Loucy (cell line): ENCODE measurements at regions not wholly inside any gene's neighbourhood (a gene's known extent, or its start where the extent isn't known, plus 50 kb on each side); places are given as distances from the start of the nearest gene placed in this dataset.

Experiments
- CTCF ChIP-seq: fragments of 200-600 bp; sonication (generic); conservative IDR thresholded peaks from 2 replicates; pipeline ENCODE4 v1.5.1; 2014; ENCODE audit warnings: mild to moderate bottlenecking, antibody characterized with exemption, low read length
- EZH2phosphoT487 ChIP-seq: fragments of 200-600 bp; IDR thresholded peaks from 2 replicates; pipeline ENCODE4 v1.6.1; 2018; ENCODE audit warnings: antibody characterized with exemption, mild to moderate bottlenecking, moderate library complexity, borderline replicate concordance

DNA sequence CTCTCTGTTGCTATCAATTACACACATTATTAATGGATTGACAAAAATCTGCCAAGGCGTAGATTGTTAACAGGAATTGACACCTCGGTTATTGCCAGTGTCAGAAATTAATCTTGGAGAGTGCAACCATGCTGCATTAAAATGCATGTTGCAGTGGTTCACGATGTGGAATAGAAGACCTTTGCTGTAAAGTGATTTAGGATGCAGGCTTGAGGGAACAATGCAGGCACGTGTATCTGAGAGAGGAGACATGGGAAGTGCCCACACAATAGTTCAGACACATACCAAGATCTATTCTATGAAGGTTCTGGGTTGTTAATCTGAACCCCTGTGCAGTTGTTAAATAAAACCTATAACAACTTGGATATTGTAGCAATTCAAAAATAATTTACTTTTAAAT lies 1032.8 kb upstream of the CDH8 start:
- no peak for TF ChIP-seq CTCF
- TF ChIP-seq EZH2phosphoT487, result no peak
